IMR-90 (cell line): ENCODE measurements at regions not wholly inside any gene's neighbourhood (a gene's known extent, or its start where the extent isn't known, plus 50 kb on each side); places are given as distances from the start of the nearest gene placed in this dataset.

Experiments used
- ATAC-seq: fragments of 200-7000 bp; cut with Tn5 transposase; 2 replicates; pipeline ENCODE4 v1.9.1; 2020; ENCODE audit warnings: low read depth, mild to moderate bottlenecking, moderate library complexity
- BruUV-seq: library from RNA; stranded (reverse); fragments of 400-500 nt; replicated peaks from 2 replicates; lab custom pipeline; 2021; lab: Mats Ljungman, UMichigan
- CTCF ChIA-PET: fragments of 300-600 bp; formaldehyde crosslinking; extraction: SDS; loops from one replicate; lab custom pipeline; 2021; ENCODE audit warnings: antibody characterized with exemption; lab: Yijun Ruan, JAX
- POLR2A ChIA-PET: fragments of 300-600 bp; sonication (Branson Sonifier 250); formaldehyde crosslinking; loops from one replicate; lab custom pipeline; 2022; ENCODE audit warnings: antibody characterized with exemption; ENCODE audit not compliant: unreplicated experiment; lab: Charles Lee
- DNase-seq: peaks from one replicate; pipeline ENCODE4 v3.0.0; 2013
- H2AFZ ChIP-seq: replicated peaks from 2 replicates; pipeline ENCODE3; 2013; ENCODE audit warnings: low read length, mild to moderate bottlenecking; ENCODE audit not compliant: poor library complexity
- H2AK5ac ChIP-seq: 2 replicates; pipeline ENCODE4 v1.6.1; 2013; ENCODE audit warnings: low read depth, low read length, inconsistent platforms
- H2AK9ac ChIP-seq: replicated peaks from 2 replicates; pipeline ENCODE3; 2013; ENCODE audit warnings: mild to moderate bottlenecking, low read depth, low read length, moderate library complexity; ENCODE audit not compliant: poor library complexity
- H2BK120ac ChIP-seq: 2 replicates; pipeline ENCODE4 v1.6.1; 2013; ENCODE audit warnings: low read depth, low read length, inconsistent platforms
- H2BK15ac ChIP-seq: 3 replicates; pipeline ENCODE4 v1.6.1; 2013; ENCODE audit warnings: low read depth, low read length, inconsistent platforms
- H2BK20ac ChIP-seq: 2 replicates; pipeline ENCODE4 v1.6.1; 2013; ENCODE audit warnings: low read depth, mild to moderate bottlenecking, inconsistent platforms, low read length, moderate library complexity
- H2BK5ac ChIP-seq: 2 replicates; pipeline ENCODE4 v1.6.1; 2013; ENCODE audit warnings: mild to moderate bottlenecking, low read depth, low read length, inconsistent platforms; ENCODE audit not compliant: poor library complexity, severe bottlenecking
- H3K14ac ChIP-seq: replicated peaks from 2 replicates; pipeline ENCODE4 v1.6.1; 2013; ENCODE audit warnings: low read depth, low read length, inconsistent platforms
- H3K18ac ChIP-seq: 2 replicates; pipeline ENCODE4 v1.6.1; 2013; ENCODE audit warnings: low read depth, low read length, control low read depth
- H3K23ac ChIP-seq: 2 replicates; pipeline ENCODE4 v1.6.1; 2013; ENCODE audit warnings: low read depth, low read length, inconsistent platforms
- H3K27ac ChIP-seq: 2 replicates; pipeline ENCODE4 v1.5.1; 2013; ENCODE audit warnings: mild to moderate bottlenecking, control low read depth, low read length; ENCODE audit not compliant: insufficient read depth
- H3K27me3 ChIP-seq: 2 replicates; pipeline ENCODE4 v1.6.1; 2013; ENCODE audit warnings: low read length; ENCODE audit not compliant: control insufficient read depth, insufficient read depth
- H3K36me3 ChIP-seq: 2 replicates; pipeline ENCODE4 v1.6.1; 2013; ENCODE audit warnings: low read length, mixed read lengths; ENCODE audit not compliant: control insufficient read depth, insufficient read depth
- H3K4ac ChIP-seq: 2 replicates; pipeline ENCODE4 v1.6.1; 2013; ENCODE audit warnings: low read depth, low read length, inconsistent platforms
- H3K4me1 ChIP-seq: 2 replicates; pipeline ENCODE4 v1.6.1; 2013; ENCODE audit warnings: low read length, mixed read lengths; ENCODE audit not compliant: control insufficient read depth, insufficient read depth
- H3K4me2 ChIP-seq: 2 replicates; pipeline ENCODE4 v1.6.1; 2013; ENCODE audit warnings: low read depth, mild to moderate bottlenecking, control low read depth, low read length, moderate library complexity
- H3K4me3 ChIP-seq: 2 replicates; pipeline ENCODE4 v1.5.1; 2013; ENCODE audit warnings: low read depth, mild to moderate bottlenecking, control low read depth, low read length, moderate library complexity; ENCODE audit not compliant: insufficient read depth
- H3K56ac ChIP-seq: 2 replicates; pipeline ENCODE4 v1.6.1; 2013; ENCODE audit warnings: low read length, inconsistent platforms; ENCODE audit not compliant: insufficient read depth; ENCODE audit errors: extremely low read depth
- H3K79me1 ChIP-seq, 2 experiments: 2 replicates each; pipeline ENCODE4 v1.6.1; 2013; ENCODE audit warnings: low read length in 2 of 2, inconsistent platforms in 1 of 2, low read depth in 1 of 2
- H3K9ac ChIP-seq: 2 replicates; pipeline ENCODE4 v1.6.1; 2013; ENCODE audit warnings: low read depth, low read length, control low read depth
- H3K9me1 ChIP-seq: 2 replicates; pipeline ENCODE4 v1.6.1; 2013; ENCODE audit warnings: low read length, inconsistent platforms; ENCODE audit not compliant: insufficient read depth
- H3K9me3 ChIP-seq: 2 replicates; pipeline ENCODE4 v1.6.1; 2013; ENCODE audit warnings: low read length; ENCODE audit not compliant: control insufficient read depth, insufficient read depth
- H4K20me1 ChIP-seq: 2 replicates; pipeline ENCODE4 v1.6.1; 2013; ENCODE audit warnings: low read length, inconsistent platforms; ENCODE audit not compliant: insufficient read depth
- H4K5ac ChIP-seq: 2 replicates; pipeline ENCODE4 v1.6.1; 2013; ENCODE audit warnings: mild to moderate bottlenecking, low read depth, low read length, control low read depth
- H4K8ac ChIP-seq, 2 experiments: 2 replicates each; pipeline ENCODE4 v1.6.1; 2013; ENCODE audit warnings: low read depth in 2 of 2, low read length in 2 of 2, control low read depth in 1 of 2, inconsistent platforms in 1 of 2
- H4K91ac ChIP-seq: 2 replicates; pipeline ENCODE4 v1.6.1; 2013; ENCODE audit warnings: low read depth, low read length, inconsistent platforms; ENCODE audit not compliant: insufficient read depth
- BHLHE40 ChIP-seq: fragments of 150-350 bp; IDR thresholded peaks from 2 replicates; pipeline ENCODE4 v1.6.1; 2016; ENCODE audit warnings: mild to moderate bottlenecking, low read depth, low read length
- CEBPB ChIP-seq: IDR thresholded peaks from 2 replicates; pipeline ENCODE4 v1.6.1; 2012; ENCODE audit warnings: low read depth, low read length, improper control_type of control experiment
- CHD1 ChIP-seq: IDR thresholded peaks from 2 replicates; pipeline ENCODE4 v1.6.1; 2012; ENCODE audit warnings: low read depth, low read length, improper control_type of control experiment
- FOS ChIP-seq: fragments of 150-350 bp; IDR thresholded peaks from 2 replicates; pipeline ENCODE4 v1.6.1; 2016; ENCODE audit warnings: low read depth, low read length
- MAFK ChIP-seq: IDR thresholded peaks from 2 replicates; pipeline ENCODE4 v1.6.1; 2012; ENCODE audit warnings: low read depth, low read length, improper control_type of control experiment
- MAZ ChIP-seq: IDR thresholded peaks from 2 replicates; pipeline ENCODE4 v1.6.1; 2012; ENCODE audit warnings: low read depth, mild to moderate bottlenecking, low read length, improper control_type of control experiment, moderate library complexity, borderline replicate concordance
- MXI1 ChIP-seq: IDR thresholded peaks from 2 replicates; pipeline ENCODE4 v1.6.1; 2012; ENCODE audit warnings: low read depth, mild to moderate bottlenecking, low read length, moderate library complexity, borderline replicate concordance
- NFE2L2 ChIP-seq: fragments of 150-350 bp; IDR thresholded peaks from 2 replicates; pipeline ENCODE4 v1.6.1; 2016; ENCODE audit warnings: low read depth, mild to moderate bottlenecking, low read length
- POLR2A ChIP-seq: IDR thresholded peaks from 2 replicates; pipeline ENCODE4 v1.6.1; 2012; ENCODE audit warnings: mild to moderate bottlenecking, low read depth, low read length
- RCOR1 ChIP-seq: IDR thresholded peaks from 2 replicates; pipeline ENCODE4 v1.6.1; 2012; ENCODE audit warnings: mild to moderate bottlenecking, low read length, improper control_type of control experiment; ENCODE audit not compliant: insufficient replicate concordance
- SMC3 ChIP-seq: fragments of 150-350 bp; IDR thresholded peaks from 2 replicates; pipeline ENCODE4 v1.6.1; 2016; ENCODE audit warnings: low read depth, mild to moderate bottlenecking, antibody characterized with exemption, low read length, moderate library complexity
- WGBS, 2 experiments: methylation state at CpG; one replicate each; pipeline versions ENCODE4 v1.1.5 to v1.1.7; 2013; ENCODE audit warnings: missing lambda C conversion rate in 2 of 2; ENCODE audit not compliant: insufficient read length in 1 of 2; ENCODE audit errors: extremely low coverage in 2 of 2; 5-methylcytosine and 5-hydroxymethylcytosine counted together
- dilution Hi-C: fragments of 300-500 bp; cut with HindIII; formaldehyde crosslinking; loops from one replicate; pipeline ENCODE4 v1.14.3; 2018; ENCODE audit warnings: low sequenced_read_pairs; ENCODE audit not compliant: unreplicated experiment
- in situ Hi-C: fragments of 300-500 bp; cut with MboI; formaldehyde crosslinking; loops from 3 replicates; pipeline ENCODE4 v1.14.3; 2019; ENCODE audit warnings: low sequenced_read_pairs, inconsistent platforms, mixed read lengths
- intact Hi-C: fragments of 100-400 bp; cut with micrococcal nuclease; formaldehyde crosslinking; loops from 2 replicates; pipeline ENCODE4 v1.10.0; 2022
- TF ChIP-seq, protein P1 (sequence below): fragments of 150-350 bp; IDR thresholded peaks from 2 replicates; pipeline ENCODE4 v1.6.1; 2017; ENCODE audit warnings: mild to moderate bottlenecking, antibody characterized with exemption, low read length, low read depth
- TF ChIP-seq, protein P2 (sequence below): fragments of 150-350 bp; IDR thresholded peaks from 2 replicates; pipeline ENCODE4 v1.6.1; 2016; ENCODE audit warnings: low read depth, mild to moderate bottlenecking, low read length, moderate library complexity, borderline replicate concordance
- TF ChIP-seq, protein P3 (sequence below): conservative IDR thresholded peaks from 2 replicates; pipeline ENCODE4 v1.5.1; 2012; ENCODE audit warnings: mild to moderate bottlenecking, low read depth, low read length, improper control_type of control experiment

- no peak overlapping the region for H3K27ac ChIP-seq
- peaks cover 7% of the 10 kb centered on the region for H3K4me1 ChIP-seq
- no peak overlapping the region for H2BK120ac ChIP-seq
- H3K27me3 ChIP-seq = no peaks in the 10 kb centered on the region
- no peak overlapping the region for H2AFZ ChIP-seq
- no peak overlapping the region for H3K14ac ChIP-seq
- no peak overlapping the region for H3K18ac ChIP-seq
- H3K56ac ChIP-seq = no peak overlapping the region
- no peaks in the 10 kb centered on the region for H3K9me3 ChIP-seq
- H4K8ac ChIP-seq = no peak overlapping the region
- intact Hi-C loops = loop anchor here (5.0 kb wide), 2 partner anchors 216 to 249 kb away; partner anchors contain the start of gene TBX3
- no peak overlapping the region for H2BK15ac ChIP-seq
- in situ Hi-C loops = no loop called here
- DNase-seq = no peak
- dilution Hi-C loops = no loop called here
- no peak overlapping the region for H2BK20ac ChIP-seq
- BruUV-seq = no TSS peak
- H4K91ac ChIP-seq = no peak overlapping the region
- ChIA-PET POLR2A (no interaction called here), CTCF (interaction anchor here (0.5 to 0.6 kb wide), 2 partner anchors 419 to 478 kb away, joined by 3 to 4 read pairs; no protein-coding TSS in a partner anchor)
- no peak overlapping the region for H2AK5ac ChIP-seq
- no peak overlapping the region for H3K9ac ChIP-seq
- H3K9me1 ChIP-seq = peaks cover 6% of the 10 kb centered on the region
- no peak overlapping the region for H3K4me2 ChIP-seq
- H3K4me3 ChIP-seq = no peak overlapping the region
- no peak overlapping the region for H3K23ac ChIP-seq
- no peaks in the 10 kb centered on the region for H4K20me1 ChIP-seq
- TF ChIP-seq SMC3 = no peak
- no peak for TF ChIP-seq NFE2L2
- TF ChIP-seq, protein P1, sequence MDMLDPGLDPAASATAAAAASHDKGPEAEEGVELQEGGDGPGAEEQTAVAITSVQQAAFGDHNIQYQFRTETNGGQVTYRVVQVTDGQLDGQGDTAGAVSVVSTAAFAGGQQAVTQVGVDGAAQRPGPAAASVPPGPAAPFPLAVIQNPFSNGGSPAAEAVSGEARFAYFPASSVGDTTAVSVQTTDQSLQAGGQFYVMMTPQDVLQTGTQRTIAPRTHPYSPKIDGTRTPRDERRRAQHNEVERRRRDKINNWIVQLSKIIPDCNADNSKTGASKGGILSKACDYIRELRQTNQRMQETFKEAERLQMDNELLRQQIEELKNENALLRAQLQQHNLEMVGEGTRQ = no peak
- TF ChIP-seq MXI1 = no peak
- TF ChIP-seq RCOR1 = no peak
- TF ChIP-seq, protein P2, sequence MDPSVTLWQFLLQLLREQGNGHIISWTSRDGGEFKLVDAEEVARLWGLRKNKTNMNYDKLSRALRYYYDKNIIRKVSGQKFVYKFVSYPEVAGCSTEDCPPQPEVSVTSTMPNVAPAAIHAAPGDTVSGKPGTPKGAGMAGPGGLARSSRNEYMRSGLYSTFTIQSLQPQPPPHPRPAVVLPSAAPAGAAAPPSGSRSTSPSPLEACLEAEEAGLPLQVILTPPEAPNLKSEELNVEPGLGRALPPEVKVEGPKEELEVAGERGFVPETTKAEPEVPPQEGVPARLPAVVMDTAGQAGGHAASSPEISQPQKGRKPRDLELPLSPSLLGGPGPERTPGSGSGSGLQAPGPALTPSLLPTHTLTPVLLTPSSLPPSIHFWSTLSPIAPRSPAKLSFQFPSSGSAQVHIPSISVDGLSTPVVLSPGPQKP = no peak
- TF ChIP-seq POLR2A = no peak
- TF ChIP-seq CHD1 = no peak
- TF ChIP-seq, protein P3, sequence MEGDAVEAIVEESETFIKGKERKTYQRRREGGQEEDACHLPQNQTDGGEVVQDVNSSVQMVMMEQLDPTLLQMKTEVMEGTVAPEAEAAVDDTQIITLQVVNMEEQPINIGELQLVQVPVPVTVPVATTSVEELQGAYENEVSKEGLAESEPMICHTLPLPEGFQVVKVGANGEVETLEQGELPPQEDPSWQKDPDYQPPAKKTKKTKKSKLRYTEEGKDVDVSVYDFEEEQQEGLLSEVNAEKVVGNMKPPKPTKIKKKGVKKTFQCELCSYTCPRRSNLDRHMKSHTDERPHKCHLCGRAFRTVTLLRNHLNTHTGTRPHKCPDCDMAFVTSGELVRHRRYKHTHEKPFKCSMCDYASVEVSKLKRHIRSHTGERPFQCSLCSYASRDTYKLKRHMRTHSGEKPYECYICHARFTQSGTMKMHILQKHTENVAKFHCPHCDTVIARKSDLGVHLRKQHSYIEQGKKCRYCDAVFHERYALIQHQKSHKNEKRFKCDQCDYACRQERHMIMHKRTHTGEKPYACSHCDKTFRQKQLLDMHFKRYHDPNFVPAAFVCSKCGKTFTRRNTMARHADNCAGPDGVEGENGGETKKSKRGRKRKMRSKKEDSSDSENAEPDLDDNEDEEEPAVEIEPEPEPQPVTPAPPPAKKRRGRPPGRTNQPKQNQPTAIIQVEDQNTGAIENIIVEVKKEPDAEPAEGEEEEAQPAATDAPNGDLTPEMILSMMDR = no peak
- TF ChIP-seq CEBPB = no peak
- no peak for TF ChIP-seq MAZ
- TF ChIP-seq BHLHE40 = no peak
- TF ChIP-seq MAFK = no peak
- no peak for TF ChIP-seq FOS
- H3K4ac ChIP-seq = no peak overlapping the region
- no peak for ATAC-seq
- no CpG with 5 or more reads among the region's 2 CpGs for WGBS, 2 experiments
- no peaks in the 10 kb centered on the region for H3K79me1 ChIP-seq
- H2BK5ac ChIP-seq = no peak overlapping the region
- no peaks in the 10 kb centered on the region for H3K36me3 ChIP-seq
- H2AK9ac ChIP-seq = no peak overlapping the region
- H4K5ac ChIP-seq = no peak overlapping the region
Observed at GRCh38 chr12:114931025-114931424, 247.1 kb upstream of the TBX3 start.
